DMS79 (cell line): ENCODE measurements at regions not wholly inside any gene's neighbourhood (a gene's known extent, or its start where the extent isn't known, plus 50 kb on each side); places are given as distances from the start of the nearest gene placed in this dataset.
"Not testable (repeated sequence)": the region's sequence is repeated elsewhere in the genome, so short reads cannot be mapped to it uniquely, and the experiment has no call there.

Experiments used
- DNase-seq: peaks from one replicate; lab custom pipeline; 2025; lab: John Stamatoyannopoulos, UW

DNA sequence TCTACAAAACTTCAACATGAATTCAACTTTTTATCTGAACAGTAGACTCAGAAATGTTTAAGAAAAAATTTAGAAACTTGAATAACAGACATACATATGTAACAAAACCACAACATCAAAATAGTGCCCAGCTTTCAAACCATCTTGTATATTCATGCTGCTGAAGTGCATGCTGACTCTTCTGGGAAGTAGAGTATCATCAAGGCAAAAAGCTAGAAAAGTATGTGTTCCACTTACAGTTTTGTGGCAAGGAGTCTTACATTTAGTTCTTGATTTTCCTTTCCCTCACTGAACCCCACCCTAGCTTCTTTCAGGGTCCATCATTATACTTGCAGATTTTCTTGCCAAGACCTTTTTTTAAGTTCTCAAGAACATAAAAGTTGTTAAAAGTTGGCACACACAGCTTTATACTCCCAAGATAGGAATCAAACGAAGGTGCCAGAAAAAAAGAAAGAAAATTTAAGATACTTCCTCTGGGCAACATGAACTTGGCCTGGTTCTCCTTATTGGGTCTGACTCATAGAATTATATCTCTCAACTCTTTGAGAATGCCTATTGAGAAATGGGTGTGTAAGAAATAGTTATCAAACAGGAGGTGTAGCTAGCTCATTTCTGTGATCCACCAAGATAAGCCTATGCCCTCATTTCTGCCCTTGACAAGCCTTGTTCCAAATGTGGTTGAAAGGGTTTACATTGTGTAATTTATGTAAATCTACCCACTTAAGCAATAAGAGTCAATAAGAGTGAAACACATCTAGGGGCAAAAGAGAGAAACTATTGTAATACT lies 667.6 kb upstream of the ACVR2A start:
- DNase-seq: no peak

DNA sequence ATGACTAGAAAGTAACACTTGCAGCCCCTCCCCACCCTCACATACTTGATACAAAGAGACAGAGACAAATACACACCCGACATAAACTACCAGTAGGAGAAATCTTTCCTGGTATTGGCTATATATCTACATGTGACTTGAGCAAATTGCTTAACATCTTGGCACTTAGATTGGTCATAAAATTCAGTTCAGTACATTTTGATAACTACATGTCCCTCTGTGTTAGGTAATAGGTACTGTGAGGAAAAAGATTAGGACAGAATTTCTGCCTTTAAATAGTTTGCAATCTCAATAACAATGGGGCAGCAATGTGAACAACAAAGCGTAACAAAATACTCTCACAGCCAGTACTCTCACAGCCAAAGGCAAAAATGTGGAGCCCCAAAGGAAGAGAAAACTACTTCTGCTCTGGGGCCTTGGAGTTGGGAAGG lies 670.0 kb upstream of the ACVR2A start:
- no peak for DNase-seq

- no peak for DNase-seq
These were observed 671.0 kb upstream of the ACVR2A start for GRCh38 chr2:147173798-147174197.

- DNase-seq: no peak
These were observed 671.6 kb upstream of the ACVR2A start for GRCh38 chr2:147173189-147173581.

DNA sequence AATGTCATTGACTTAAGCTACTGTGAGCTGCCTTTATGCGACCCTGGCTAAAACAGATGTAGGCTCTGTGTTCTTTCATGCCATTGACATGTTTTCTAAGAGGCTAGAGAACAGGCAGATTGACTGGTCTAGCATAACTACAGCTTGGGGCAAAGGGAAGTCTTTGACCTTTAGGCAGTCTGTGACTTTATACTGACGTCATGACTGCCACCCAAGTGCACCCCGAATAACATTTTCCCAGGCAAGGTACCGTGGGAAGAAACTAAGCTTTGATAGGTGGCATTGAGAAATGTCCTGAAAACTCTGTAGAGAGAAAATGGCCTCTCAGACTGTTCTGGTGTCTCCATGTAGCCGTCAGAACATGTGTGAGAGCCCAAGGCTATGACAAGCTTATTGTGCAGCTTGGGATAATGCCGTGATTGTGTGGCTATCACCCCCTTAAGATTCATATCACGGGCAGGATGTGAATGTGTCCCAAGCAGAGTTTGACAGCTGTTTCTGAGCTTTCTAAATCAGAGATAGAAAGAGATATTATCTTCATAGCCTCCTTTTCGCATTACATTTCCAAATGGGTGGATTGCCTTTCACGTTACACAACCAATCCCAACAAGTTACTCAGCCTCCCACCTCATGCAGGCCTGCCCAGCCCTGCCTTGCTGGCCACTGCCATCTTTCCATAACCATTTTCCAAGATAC lies 672.2 kb upstream of the ACVR2A start:
- DNase-seq: no peak

DNA sequence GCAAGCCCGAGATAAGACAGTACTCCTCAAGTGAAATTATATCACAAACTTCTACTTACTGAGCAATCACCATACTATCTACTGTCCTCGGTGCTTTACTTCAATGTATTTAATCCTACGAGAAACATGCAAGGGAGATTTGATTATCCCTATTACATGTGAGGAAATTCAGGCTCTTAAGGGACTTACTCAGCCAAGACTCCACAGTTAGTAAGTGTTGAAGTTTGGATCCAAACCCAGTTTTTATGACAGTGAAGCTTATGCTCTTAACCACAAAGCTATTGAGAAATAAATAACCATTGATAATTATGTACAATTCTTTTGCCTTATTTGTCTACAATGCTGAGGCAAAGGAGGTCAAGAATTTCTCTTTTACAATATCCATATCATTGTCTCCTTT lies 672.9 kb upstream of the ACVR2A start:
- DNase-seq: peak; percentile 2

DNA sequence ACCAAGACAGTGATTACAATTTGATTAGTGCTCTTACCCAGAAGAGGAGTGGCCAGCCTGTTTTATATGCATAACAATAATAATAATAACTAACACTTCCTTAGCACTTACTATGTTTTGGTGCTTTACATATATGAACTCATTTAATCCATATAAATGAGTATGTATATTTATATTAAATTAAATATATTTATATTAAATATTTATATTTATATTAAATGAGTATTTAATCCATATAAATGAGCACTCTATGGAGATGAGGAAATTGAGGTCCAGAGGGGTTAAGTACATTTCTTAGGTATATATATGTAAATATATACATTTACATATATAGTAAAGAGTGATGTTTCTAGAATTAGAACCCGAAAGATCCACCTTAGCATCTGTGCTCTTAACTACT lies 673.9 kb upstream of the ACVR2A start:
- DNase-seq: no peak

GRCh38 chr2:147165697-147166382 lies 679.0 kb upstream of the ACVR2A start:
- DNase-seq: no peak

GRCh38 chr2:147164563-147164962 lies 680.3 kb upstream of the ACVR2A start:
- no peak for DNase-seq

DNA sequence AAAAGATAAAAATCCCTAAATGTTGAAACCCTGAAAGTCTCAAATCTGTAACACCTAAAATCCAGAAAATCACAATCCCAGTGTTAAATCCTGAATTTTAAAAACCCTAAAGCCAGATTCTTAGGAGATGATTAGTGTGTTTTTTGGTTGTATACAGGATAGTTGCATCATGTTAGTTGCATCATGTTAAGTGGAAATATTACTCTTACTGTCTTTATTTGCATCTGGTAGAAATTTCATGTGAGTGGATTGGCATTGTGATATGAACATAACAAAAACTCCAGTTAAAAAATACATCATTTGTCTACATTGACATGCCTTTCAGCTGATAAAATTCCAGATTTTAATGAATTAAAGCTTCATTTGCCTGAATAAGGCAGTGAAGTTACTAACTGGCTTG lies 683.1 kb upstream of the ACVR2A start:
- DNase-seq: no peak

DNA sequence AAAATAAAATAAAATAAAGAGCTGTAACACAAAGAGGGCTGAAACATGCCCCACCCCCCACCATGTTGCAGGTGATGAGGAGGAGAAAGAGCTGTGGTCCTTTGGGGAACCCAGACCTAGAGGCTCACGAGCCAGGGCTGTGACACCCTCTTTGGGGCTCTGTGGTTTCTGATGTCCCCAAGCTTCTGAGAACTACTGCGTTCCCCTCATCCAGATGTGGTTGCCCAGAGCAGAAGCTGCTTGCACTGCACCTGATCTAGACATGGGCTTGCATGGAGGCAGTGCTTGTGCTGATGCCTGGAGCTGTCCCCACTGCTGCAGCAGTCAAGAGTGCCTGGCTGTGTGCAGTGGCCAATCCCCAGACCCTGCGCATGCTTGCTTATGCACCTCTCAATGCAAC lies 687.9 kb upstream of the ACVR2A start:
- no peak for DNase-seq

- DNase-seq: no peak
These were observed 694.6 kb upstream of the ACVR2A start for GRCh38 chr2:147150241-147150635.

- no peak for DNase-seq
These were observed 695.1 kb upstream of the ACVR2A start for GRCh38 chr2:147149575-147150240.

DNA sequence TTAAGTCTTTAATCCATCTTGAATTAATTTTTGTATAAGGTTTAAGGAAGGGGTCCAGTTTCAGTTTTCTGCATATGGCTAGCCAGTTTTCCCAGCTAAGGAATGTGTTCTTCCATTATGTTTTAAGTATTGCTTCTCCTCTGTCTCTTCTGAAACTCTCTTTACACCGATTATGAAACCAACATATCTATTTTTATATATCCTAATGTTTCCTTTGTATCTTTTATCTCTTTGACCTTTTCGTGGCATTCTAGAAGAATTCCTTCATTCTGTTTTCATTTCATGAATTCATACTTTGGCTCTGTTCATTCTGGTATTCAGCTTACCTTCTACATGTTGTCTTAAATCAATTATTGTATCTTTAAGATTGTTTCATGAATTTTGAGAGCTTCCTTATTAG lies 697.0 kb upstream of the ACVR2A start:
- DNase-seq: no peak

DNA sequence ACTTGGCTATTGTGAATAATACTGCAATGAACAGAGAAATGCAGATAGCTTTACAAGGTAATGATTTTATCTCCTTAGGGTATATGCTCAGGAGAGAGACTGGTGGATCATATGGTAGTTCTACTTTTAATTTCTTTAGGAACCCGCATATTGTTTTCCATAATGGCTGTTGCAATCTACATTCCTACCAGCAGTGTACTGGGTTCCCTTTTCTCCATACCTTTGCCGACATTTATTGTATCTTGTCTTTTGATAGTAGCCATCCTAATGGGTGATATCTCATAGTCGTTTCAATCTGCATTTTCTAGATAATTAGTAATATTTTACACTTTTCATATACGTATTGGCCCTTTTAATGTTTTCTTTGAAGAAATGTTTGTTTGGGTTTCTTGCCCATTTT lies 702.9 kb upstream of the ACVR2A start:
- DNase-seq: no peak

- not testable (repeated sequence) for DNase-seq
These were observed 705.1 kb upstream of the ACVR2A start for GRCh38 chr2:147139732-147140131.

- DNase-seq: no peak
These were observed 707.1 kb upstream of the ACVR2A start for GRCh38 chr2:147137711-147138110.

DNA sequence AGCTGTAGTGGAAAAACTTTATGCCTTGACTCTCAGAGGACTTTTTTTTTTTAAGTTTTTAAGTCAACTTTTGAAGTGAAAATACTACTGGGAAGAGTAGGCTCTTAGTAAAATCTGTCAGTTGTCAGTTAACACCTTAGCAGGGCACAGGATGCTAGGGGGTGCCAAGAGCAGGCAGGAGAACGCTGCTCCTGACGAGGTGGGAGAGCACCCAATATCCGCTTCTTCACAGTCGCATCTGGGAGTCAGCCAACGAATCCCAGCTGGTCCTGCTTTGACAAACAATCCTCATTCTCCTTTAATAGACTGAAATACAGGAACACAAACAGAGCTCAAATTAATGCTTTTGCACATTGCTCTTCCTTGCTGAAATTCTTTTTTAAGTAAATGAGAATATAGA lies 709.5 kb upstream of the ACVR2A start:
- DNase-seq: no peak

DNA sequence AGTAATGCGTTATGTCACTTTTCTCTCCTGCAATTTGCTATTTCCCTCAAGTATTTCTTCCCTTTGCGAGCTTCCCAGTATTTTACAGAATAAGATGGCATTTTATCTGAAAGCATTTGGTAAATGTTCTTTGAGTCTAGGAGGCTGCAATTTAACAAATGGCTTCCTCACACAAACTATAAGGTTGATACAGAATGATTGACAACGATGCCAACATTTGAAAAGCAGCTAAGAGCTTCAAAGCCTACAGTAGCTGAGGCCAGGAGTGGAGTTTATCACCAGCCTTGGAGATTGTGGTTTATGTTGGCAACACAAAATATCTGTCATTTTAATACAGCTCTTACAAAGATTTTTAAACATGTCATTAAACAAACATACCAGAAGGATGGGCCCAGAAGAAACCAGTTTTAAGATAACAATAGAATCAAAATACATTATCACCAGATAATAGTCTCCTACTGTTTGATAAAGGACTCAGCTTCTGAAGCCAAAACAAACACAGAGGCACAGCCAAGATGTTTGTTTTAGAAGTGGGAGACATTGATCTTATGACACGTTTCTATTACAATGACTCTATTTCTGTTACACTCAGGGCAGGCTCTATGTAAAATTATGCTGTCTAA lies 711.4 kb upstream of the ACVR2A start:
- no peak for DNase-seq

- no peak for DNase-seq
These were observed 719.7 kb upstream of the ACVR2A start for GRCh38 chr2:147125145-147125544.

DNA sequence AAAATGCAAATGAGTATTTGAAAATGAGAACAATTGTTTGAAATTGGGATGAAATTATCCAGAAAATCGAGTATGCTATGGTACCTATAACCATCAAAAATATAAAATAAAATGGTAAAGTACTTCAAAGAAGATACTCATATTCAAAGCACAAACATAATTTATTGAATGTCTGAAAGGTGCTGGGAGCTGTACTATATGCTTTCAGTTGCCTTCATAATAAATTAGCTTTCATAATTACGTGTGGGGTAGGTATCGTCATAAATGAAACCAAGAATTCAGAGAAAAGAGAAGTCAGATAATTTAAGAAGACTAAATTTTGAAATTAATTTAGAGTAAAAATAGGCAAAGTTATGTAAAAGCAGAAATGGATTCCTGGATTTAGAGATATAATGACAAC lies 721.9 kb upstream of the ACVR2A start:
- DNase-seq: no peak

DNA sequence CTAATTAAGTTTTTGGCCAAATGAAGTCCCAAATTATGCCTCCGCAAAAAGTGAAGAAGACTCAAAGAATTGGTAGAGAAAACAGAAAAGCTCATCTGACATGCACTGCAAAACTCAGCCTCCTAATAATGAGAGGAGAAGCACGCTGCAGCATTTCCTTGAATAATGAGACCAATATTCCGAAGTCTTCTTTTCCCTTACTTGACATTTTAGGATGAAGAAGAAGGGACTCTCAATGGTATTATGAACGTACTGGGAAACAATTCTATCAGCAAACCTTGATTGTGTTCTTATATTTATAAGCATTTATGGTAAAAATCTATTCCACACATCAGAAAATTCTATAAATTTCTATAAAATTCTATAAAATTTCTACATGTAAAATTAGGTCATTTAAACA lies 733.9 kb upstream of the ACVR2A start:
- DNase-seq: no peak
